HG03432 (cell line): ENCODE measurements at regions not wholly inside any gene's neighbourhood (a gene's known extent, or its start where the extent isn't known, plus 50 kb on each side); places are given as distances from the start of the nearest gene placed in this dataset.

ENCODE experiments used
- ATAC-seq: cut with Tn5 transposase; IDR thresholded peaks from one replicate; pipeline ENCODE4 v1.9.1; 2021; ENCODE audit warnings: mild to moderate bottlenecking, moderate library complexity; ENCODE audit not compliant: unreplicated experiment

GRCh38 chr5:155941340-155941739, 385.6 kb upstream of the SGCD start:
- no peak for ATAC-seq

GRCh38 chr5:155943516-155944407, 383.2 kb upstream of the SGCD start:
- ATAC-seq, result peak; percentile 86

DNA sequence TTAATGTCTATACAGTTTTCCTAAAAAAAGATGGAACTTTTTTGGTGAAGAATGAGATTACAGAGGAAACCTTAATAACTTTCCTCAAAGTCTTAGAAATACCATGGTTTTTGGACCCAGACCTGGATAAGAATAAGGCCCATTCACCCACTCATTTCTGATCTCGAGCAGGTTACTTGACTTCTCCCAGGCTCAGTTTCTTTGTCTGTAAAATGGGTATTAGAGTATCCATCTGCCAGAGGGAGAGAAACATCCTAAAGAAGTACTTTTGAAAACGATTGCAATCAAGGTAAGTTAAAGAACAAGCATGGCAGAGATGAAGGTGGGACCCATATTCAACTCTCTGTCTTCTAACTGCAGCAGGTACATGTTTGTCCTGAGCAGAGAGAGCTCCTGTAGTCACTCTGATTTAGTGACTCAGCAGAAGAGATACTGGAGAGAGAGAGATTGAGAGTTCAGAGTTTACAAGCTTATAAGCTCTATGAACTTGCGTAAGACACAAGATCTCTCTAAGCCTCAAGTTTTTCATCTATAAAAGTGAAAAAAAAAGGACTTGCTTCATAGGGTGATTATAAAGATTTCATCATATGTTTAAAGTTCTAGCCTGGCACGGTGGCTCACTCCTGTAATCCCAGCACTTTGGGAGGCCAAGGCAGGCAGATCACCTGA, 379.4 kb upstream of the SGCD start:
- no peak for ATAC-seq

DNA sequence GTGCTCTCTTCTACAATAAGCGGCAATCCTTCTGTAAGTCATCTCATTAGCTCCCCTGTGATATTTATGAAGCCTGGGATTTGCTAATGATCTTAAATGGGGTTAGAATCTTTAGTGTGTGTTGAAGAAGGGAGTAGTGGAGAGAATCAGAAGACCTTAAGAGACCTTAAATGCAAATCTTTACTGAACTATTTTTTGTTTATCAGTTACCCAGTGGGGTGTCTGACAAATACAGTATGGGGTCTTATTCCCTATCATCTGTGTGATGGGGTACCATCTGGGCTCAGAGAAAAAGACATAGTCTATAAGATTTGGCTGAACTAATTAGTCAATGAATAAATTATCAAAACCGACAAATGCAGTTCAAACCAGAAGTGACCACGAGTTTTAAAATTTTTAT, 378.4 kb upstream of the SGCD start:
- ATAC-seq, result no peak

- ATAC-seq, result no peak
Measured at GRCh38 chr5:155952486-155953089, 374.4 kb upstream of the SGCD start.

GRCh38 chr5:155953335-155953734, 373.6 kb upstream of the SGCD start:
- peak; percentile 60 for ATAC-seq

- ATAC-seq, result no peak
Measured at GRCh38 chr5:155954701-155955445, 372.1 kb upstream of the SGCD start.

DNA sequence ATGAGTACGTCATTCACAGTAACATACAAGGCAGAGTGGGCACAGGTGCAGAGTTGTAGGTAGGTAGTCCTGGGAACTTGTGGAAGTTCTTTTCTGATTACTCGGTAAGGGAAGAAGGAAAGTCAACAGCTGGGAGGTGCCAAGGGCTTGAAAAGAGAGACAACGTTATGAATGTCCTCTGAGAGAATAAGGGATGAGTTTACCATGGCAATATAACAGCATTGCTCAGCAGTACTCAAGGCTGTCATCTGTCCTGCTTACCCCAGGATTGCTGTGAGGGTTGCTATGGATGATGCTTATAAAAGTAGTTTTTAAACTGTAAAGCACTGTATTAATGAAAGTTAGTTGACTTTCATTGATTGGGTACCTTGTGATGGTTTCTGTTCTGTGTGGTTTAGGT, 369.1 kb upstream of the SGCD start:
- ATAC-seq, result no peak

GRCh38 chr5:155959082-155959481, 367.9 kb upstream of the SGCD start:
- ATAC-seq, result no peak

DNA sequence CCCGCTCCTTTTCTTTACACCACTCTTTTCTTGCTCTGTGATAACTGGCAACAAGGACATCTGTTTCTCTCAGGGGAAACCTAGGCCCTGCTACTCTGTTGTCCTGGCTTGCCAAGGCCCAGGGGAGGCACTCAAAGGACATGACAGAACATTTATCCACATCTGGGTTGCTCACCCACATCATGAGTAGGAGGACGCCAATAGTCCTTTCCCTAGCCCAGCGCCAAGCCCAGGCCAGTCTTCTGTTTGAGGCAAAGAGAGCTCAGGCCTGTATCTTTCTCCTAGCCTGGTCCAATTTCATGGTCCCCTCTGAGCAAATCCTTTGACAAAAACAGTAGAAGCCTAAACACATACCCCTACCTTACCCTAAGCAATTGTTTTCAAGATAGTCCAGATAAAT, 366.8 kb upstream of the SGCD start:
- no peak for ATAC-seq

DNA sequence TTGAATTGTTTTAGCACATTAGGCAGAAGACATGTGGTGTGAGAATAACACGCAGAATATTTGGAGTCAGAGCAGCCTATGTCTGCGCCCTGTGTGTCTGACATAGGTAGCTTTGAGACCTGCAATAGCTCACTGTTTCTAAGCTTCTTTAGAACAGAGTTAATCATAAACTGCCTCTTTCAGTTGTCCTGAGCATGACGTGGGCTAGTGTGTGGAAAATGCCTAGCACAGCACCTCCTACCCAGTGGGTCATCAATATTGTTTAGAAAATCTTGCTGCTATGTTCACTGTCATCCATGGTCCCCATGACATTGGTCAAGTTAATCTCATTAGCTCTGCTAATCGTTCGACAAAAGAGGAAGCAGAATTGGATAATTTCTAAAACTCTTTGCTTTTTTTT, 357.4 kb upstream of the SGCD start:
- no peak for ATAC-seq

GRCh38 chr5:155974369-155974768, 352.6 kb upstream of the SGCD start:
- ATAC-seq, result no peak

DNA sequence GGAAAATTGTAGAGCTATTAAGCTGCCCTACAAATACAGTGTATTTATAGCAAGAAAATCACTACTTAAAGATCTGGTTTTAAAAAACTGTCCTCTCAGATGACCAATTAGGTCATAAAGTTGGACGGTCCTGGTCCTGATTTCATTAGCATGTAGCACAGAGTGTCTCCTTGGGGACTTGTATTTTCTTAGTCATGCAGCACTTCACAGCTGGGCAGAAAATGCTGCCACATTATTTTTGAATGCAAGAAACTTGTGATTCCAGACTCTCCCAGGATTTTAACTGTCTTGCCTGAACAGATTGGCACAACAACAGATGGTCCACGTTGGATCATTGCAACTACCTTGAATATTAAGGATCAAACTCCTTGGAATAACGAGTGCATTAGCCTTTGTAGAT, 348.1 kb upstream of the SGCD start:
- ATAC-seq, result no peak

- no peak for ATAC-seq
Measured at GRCh38 chr5:155982354-155982753, 344.6 kb upstream of the SGCD start.

DNA sequence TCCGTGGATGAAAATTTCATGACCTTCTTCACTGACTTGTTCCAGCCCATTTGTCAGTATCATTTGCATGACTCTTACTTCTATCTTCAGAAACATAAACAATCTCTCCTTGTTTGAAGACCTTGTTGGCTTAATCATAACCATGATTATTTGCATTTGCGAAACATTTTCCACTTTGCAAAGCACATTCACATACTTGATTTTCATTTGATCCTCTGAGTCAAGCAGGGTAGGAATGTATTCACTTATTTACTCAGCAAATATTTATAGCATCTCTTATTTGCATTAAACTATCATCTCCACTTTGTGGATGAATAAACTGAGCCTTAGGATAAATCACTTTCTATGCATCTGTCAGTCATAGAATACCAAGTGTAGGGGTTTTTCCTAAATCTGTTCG, 343.0 kb upstream of the SGCD start:
- ATAC-seq, result no peak

GRCh38 chr5:155987265-155987810, 339.6 kb upstream of the SGCD start:
- ATAC-seq, result no peak

GRCh38 chr5:155989879-155990278, 337.1 kb upstream of the SGCD start:
- no peak for ATAC-seq

DNA sequence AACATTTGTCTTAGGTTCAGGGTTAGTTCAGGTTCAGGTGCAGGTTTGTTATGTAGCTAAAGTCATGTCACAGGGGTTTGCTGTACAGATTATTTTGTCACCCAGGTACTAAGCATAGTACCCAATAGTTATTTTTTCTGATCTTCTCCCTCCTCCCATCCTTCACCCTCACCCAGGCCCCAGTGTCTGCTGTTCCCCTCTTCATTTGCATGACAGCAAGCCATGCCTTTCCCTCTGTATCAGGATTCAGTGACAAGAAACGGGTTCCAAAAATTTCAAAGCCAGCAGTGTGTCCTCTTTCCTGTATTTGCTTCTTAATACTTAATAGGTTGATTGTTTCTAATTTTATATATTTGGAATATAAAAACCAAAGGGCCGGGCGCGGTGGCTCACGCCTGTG, 330.8 kb upstream of the SGCD start:
- ATAC-seq, result no peak

- no peak for ATAC-seq
Measured at GRCh38 chr5:155998257-155998656, 328.7 kb upstream of the SGCD start.

GRCh38 chr5:156000115-156000514, 326.8 kb upstream of the SGCD start:
- ATAC-seq, result no peak

GRCh38 chr5:156004754-156005153, 322.2 kb upstream of the SGCD start:
- ATAC-seq, result no peak
